B cell (primary cell): ENCODE measurements at regions not wholly inside any gene's neighbourhood (a gene's known extent, or its start where the extent isn't known, plus 50 kb on each side); places are given as distances from the start of the nearest gene placed in this dataset.

Experiments used
- ATAC-seq: fragments of 200-7000 bp; cut with Tn5 transposase; one replicate; pipeline ENCODE4 v1.10.0; 2021; ENCODE audit warnings: low read depth, mild to moderate bottlenecking, moderate number of reproducible peaks, moderate library complexity
- CTCF ChIA-PET: fragments of 350-600 bp; sonication (Branson Sonifier 250); formaldehyde crosslinking; loops from one replicate; lab custom pipeline; 2021; ENCODE audit warnings: antibody characterized with exemption, inconsistent platforms; lab: Charles Lee
- POLR2A ChIA-PET: fragments of 350-600 bp; sonication (Branson Sonifier 250); formaldehyde crosslinking; loops from one replicate; lab custom pipeline; 2021; ENCODE audit warnings: antibody characterized with exemption; lab: Charles Lee
- DNase-seq: peaks from one replicate; pipeline ENCODE4 v3.0.0; 2013
- H2AFZ ChIP-seq: 2 replicates; pipeline ENCODE4 v1.6.1; 2012; ENCODE audit warnings: mild to moderate bottlenecking, low read depth, low read length; ENCODE audit not compliant: insufficient read depth, poor library complexity, severe bottlenecking
- H3K27ac ChIP-seq, 2 donors: 1 replicate in 1 of 2; 2 replicates in 1 of 2; pipeline ENCODE4 v1.5.1; 2012 to 2013; ENCODE audit warnings: low read length in 2 of 2, mild to moderate bottlenecking in 2 of 2, moderate library complexity in 1 of 2
- H3K27me3 ChIP-seq, 4 experiments: fragments of 200-600 bp in 1 of 4; sonication (generic) in 1 of 4; replicated peaks in 1 of 4; 1 replicate in 2 of 4; 2 replicates in 2 of 4; pipeline versions ENCODE4 v1.6.1 to v1.7.0; 2013 to 2016; ENCODE audit warnings: low read length in 3 of 4, mild to moderate bottlenecking in 2 of 4, mixed read lengths in 1 of 4, moderate library complexity in 1 of 4; ENCODE audit not compliant: insufficient read depth in 4 of 4, control insufficient read depth in 3 of 4; ENCODE audit errors: control extremely low read depth in 1 of 4
- H3K36me3 ChIP-seq, 2 experiments: replicated peaks in 1 of 2; 1 replicate in 1 of 2; 2 replicates in 1 of 2; pipeline versions ENCODE4 v1.6.1 to v1.7.1; 2013; ENCODE audit warnings: low read length in 1 of 2; ENCODE audit not compliant: insufficient read depth in 2 of 2, control insufficient read depth in 1 of 2; ENCODE audit errors: control extremely low read depth in 1 of 2, extremely low read depth in 1 of 2
- H3K4me1 ChIP-seq, 2 donors: fragments of 200-600 bp in 1 of 2; sonication (generic) in 1 of 2; 1 replicate in 1 of 2; 2 replicates in 1 of 2; pipeline versions ENCODE4 v1.5.1 to v1.6.1; 2013 to 2017; ENCODE audit warnings: low read length in 2 of 2; ENCODE audit not compliant: control insufficient read depth in 2 of 2, insufficient read depth in 2 of 2
- H3K4me2 ChIP-seq: replicated peaks from 2 replicates; pipeline ENCODE3; 2012; ENCODE audit warnings: mild to moderate bottlenecking, low read depth, low read length; ENCODE audit not compliant: poor library complexity, severe bottlenecking
- H3K4me3 ChIP-seq, 5 experiments: fragments of 200-600 bp in 1 of 5; sonication (generic) in 1 of 5; 1 replicate in 3 of 5; 2 replicates in 2 of 5; pipeline versions ENCODE4 v1.5.1 to v1.7.0; 2011 to 2016; ENCODE audit warnings: low read length in 4 of 5, mild to moderate bottlenecking in 4 of 5, low read depth in 2 of 5, control low read depth in 1 of 5, moderate library complexity in 1 of 5; ENCODE audit not compliant: insufficient read depth in 1 of 5; ENCODE audit errors: control extremely low read depth in 1 of 5, extremely low read depth in 1 of 5
- H3K79me2 ChIP-seq: fragments of 200-600 bp; sonication (generic); one replicate; pipeline ENCODE4 v1.6.0; 2016; ENCODE audit warnings: low read length; ENCODE audit not compliant: control insufficient read depth, insufficient read depth
- H3K9ac ChIP-seq: fragments of 200-600 bp; sonication (generic); 2 replicates; pipeline ENCODE4 v1.6.1; 2017; ENCODE audit warnings: mild to moderate bottlenecking, low read length, moderate library complexity
- H3K9me3 ChIP-seq, 3 donors: one replicate each; pipeline versions ENCODE4 v1.6.1 to v1.7.1; 2013; ENCODE audit warnings: low read length in 2 of 3; ENCODE audit not compliant: control insufficient read depth in 2 of 3, insufficient read depth in 1 of 3; ENCODE audit errors: control extremely low read depth in 1 of 3
- H4K20me1 ChIP-seq: 2 replicates; pipeline ENCODE4 v1.6.0; 2012; ENCODE audit warnings: mild to moderate bottlenecking, low read length; ENCODE audit not compliant: insufficient read depth, control insufficient read depth, poor library complexity, severe bottlenecking
- H3K27ac Mint-ChIP-seq: one replicate; pipeline ENCODE4 v1.8.0; 2021; ENCODE audit warnings: mixed read lengths
- H3K27me3 Mint-ChIP-seq: one replicate; pipeline ENCODE4 v1.8.0; 2021; ENCODE audit warnings: mixed read lengths
- H3K4me1 Mint-ChIP-seq: one replicate; pipeline ENCODE4 v1.8.0; 2021; ENCODE audit warnings: mixed read lengths
- H3K4me3 Mint-ChIP-seq: one replicate; pipeline ENCODE4 v1.8.0; 2021; ENCODE audit warnings: mixed read lengths
- H3K9me3 Mint-ChIP-seq: one replicate; pipeline ENCODE4 v1.8.0; 2022; ENCODE audit warnings: mixed read lengths; ENCODE audit not compliant: insufficient read depth
- CTCF ChIP-seq: fragments of 200-600 bp; IDR thresholded peaks from one replicate; pipeline ENCODE4 v1.8.0; 2022; ENCODE audit warnings: antibody characterized with exemption, mild to moderate bottlenecking
- EZH2 ChIP-seq: IDR thresholded peaks from 2 replicates; pipeline ENCODE4 v1.6.1; 2012; ENCODE audit warnings: borderline replicate concordance, low read depth, mild to moderate bottlenecking, moderate library complexity, low read length; ENCODE audit not compliant: insufficient read depth, poor library complexity, severe bottlenecking
- WGBS: methylation state at CpG from one replicate; pipeline ENCODE4 v1.1.5; 2013; ENCODE audit warnings: missing lambda C conversion rate; ENCODE audit not compliant: insufficient coverage; 5-methylcytosine and 5-hydroxymethylcytosine counted together
- intact Hi-C: fragments of 100-400 bp; cut with micrococcal nuclease; formaldehyde crosslinking; loops from one replicate; pipeline ENCODE4 v1.10.0; 2022

- no peaks in the 10 kb centered on the region for H3K4me1 Mint-ChIP-seq
- no peak overlapping the region for H3K27ac Mint-ChIP-seq
- H3K27me3 ChIP-seq: peaks cover 0 to 2% (median 0%) of the 10 kb centered on the region in 4 experiments
- H3K4me3 Mint-ChIP-seq: no peak overlapping the region
- no peak for TF ChIP-seq EZH2
- no peak overlapping the region for H3K4me2 ChIP-seq
- DNase-seq (no peak), ATAC-seq (no peak)
- intact Hi-C loops: no loop called here
- POLR2A ChIA-PET: no interaction called here
- H2AFZ ChIP-seq: no peak overlapping the region
- no peaks in the 10 kb centered on the region for H3K79me2 ChIP-seq
- H3K9me3 Mint-ChIP-seq: no peaks in the 10 kb centered on the region
- no peak overlapping the region for H3K27ac ChIP-seq
- no peaks in the 10 kb centered on the region for H3K36me3 ChIP-seq
- H3K9ac ChIP-seq: no peak overlapping the region
- CTCF ChIA-PET: no interaction called here
- H3K27me3 Mint-ChIP-seq: peaks cover 3% of the 10 kb centered on the region
- no peak overlapping the region for H3K4me3 ChIP-seq
- no peaks in the 10 kb centered on the region for H3K9me3 ChIP-seq
- H3K4me1 ChIP-seq: no peaks in the 10 kb centered on the region
- no peaks in the 10 kb centered on the region for H4K20me1 ChIP-seq
- WGBS: no CpG with 5 or more reads among the region's 1 CpG
These were observed 70.6 kb upstream of the PRICKLE1 start for GRCh38 chr12:42660117-42660516.

- intact Hi-C loops: no loop called here
- no peak for DNase-seq
- Histone ChIP-seq H3K4me1 (no peaks in the 10 kb centered on the region), H3K27ac (no peak overlapping the region), H3K27me3 (no peaks in the 10 kb centered on the region), H3K79me2 (no peaks in the 10 kb centered on the region), H4K20me1 (no peaks in the 10 kb centered on the region), H3K4me3 (no peak overlapping the region), H3K9me3 (no peaks in the 10 kb centered on the region), H3K36me3 (no peaks in the 10 kb centered on the region), H2AFZ (no peak overlapping the region), H3K4me2 (no peak overlapping the region), H3K9ac (no peak overlapping the region)
- Mint-ChIP-seq H3K27ac (no peak overlapping the region), H3K27me3 (no peaks in the 10 kb centered on the region), H3K9me3 (no peaks in the 10 kb centered on the region), H3K4me3 (no peak overlapping the region), H3K4me1 (no peaks in the 10 kb centered on the region)
- CTCF ChIA-PET: no interaction called here
- no peak for TF ChIP-seq CTCF
- no peak for TF ChIP-seq EZH2
- WGBS: 70% methylated on average over 2 of the region's 5 CpGs
- ATAC-seq: no peak
- POLR2A ChIA-PET: no interaction called here
These were observed 62.5 kb upstream of the PRICKLE1 start for GRCh38 chr12:42652048-42652447.
